Epithelial cell of proximal tubule (primary cell): ENCODE measurements at regions not wholly inside any gene's neighbourhood (a gene's known extent, or its start where the extent isn't known, plus 50 kb on each side); places are given as distances from the start of the nearest gene placed in this dataset.
A peak's percentile ranks its signal among the peaks of the same experiment; 100 is the strongest.

ENCODE experiments used
- DNase-seq: peaks from one replicate; pipeline ENCODE4 v3.0.0-alpha.2; 2011; ENCODE audit warnings: low read depth
- H3K4me3 ChIP-seq: 2 replicates; pipeline ENCODE4 v1.5.1; 2011; ENCODE audit warnings: low read depth, mild to moderate bottlenecking, low read length
- TF ChIP-seq, protein P1 (sequence below): conservative IDR thresholded peaks from 2 replicates; pipeline ENCODE4 v1.5.1; 2012; ENCODE audit warnings: low read depth, mild to moderate bottlenecking, low read length

DNA sequence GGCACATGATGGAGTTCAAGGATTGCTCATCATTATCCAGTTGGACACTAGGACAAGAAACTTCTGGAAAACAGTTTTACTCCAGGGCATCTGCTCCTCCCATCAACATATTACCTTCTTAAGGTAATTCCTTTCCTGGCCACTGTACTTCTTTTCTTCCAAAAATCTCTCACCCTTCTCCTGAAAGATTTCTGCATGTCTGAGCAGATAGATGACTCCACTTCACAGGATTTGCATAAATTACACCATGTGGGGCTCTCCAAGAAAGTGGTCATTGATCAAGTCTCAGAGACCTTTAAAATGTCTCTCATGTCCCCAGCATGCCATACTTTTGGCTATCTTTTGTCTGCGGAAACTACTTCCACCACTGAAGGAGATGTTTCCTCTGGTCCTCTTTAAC is 103.2 kb upstream of the TNFAIP3 start:
- DNase-seq: no peak
- no peak overlapping the region for H3K4me3 ChIP-seq
- TF ChIP-seq, protein P1, sequence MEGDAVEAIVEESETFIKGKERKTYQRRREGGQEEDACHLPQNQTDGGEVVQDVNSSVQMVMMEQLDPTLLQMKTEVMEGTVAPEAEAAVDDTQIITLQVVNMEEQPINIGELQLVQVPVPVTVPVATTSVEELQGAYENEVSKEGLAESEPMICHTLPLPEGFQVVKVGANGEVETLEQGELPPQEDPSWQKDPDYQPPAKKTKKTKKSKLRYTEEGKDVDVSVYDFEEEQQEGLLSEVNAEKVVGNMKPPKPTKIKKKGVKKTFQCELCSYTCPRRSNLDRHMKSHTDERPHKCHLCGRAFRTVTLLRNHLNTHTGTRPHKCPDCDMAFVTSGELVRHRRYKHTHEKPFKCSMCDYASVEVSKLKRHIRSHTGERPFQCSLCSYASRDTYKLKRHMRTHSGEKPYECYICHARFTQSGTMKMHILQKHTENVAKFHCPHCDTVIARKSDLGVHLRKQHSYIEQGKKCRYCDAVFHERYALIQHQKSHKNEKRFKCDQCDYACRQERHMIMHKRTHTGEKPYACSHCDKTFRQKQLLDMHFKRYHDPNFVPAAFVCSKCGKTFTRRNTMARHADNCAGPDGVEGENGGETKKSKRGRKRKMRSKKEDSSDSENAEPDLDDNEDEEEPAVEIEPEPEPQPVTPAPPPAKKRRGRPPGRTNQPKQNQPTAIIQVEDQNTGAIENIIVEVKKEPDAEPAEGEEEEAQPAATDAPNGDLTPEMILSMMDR: no peak

DNA sequence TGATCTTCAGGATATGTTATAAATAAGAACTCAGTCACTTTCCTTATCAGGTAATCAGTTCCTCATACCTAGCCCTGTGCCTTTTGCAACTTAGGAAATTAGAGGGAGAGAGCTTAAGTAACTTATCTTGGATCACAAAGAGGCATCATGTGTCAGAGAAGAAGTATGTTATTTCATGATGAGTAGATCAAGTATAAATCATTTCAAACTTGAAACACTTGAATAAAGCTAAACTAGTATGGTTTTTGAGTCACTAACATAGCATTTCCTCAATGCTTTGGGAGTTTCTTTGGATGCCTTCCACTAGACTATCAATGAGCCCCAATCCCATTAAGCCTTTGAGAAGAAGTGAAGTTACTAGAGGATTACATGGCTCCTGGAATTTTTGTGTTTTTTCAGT is 102.6 kb upstream of the TNFAIP3 start:
- H3K4me3 ChIP-seq: no peak overlapping the region
- TF ChIP-seq, protein P1: no peak
- DNase-seq: peak; percentile 38

DNA sequence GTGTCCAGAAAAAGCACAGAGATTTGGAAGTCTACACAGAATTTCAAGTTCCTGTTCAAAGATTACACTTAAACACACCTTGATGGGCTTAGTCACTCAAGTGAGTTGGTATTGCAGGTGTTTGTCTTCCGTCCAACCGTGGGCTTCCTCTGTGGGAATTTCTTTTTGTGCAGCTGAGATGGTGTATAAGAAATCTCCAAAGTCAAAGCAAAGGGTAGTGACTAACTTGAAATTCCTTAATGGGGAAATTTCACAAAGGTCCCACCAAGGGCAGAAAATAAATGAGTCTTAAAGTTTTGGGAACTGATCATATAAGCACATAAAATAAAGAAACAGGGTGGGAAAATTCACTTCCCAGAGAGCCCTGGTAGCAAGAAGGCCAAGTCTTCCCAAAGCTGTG is 102.0 kb upstream of the TNFAIP3 start:
- DNase-seq: no peak
- TF ChIP-seq, protein P1: no peak
- no peak overlapping the region for H3K4me3 ChIP-seq

DNA sequence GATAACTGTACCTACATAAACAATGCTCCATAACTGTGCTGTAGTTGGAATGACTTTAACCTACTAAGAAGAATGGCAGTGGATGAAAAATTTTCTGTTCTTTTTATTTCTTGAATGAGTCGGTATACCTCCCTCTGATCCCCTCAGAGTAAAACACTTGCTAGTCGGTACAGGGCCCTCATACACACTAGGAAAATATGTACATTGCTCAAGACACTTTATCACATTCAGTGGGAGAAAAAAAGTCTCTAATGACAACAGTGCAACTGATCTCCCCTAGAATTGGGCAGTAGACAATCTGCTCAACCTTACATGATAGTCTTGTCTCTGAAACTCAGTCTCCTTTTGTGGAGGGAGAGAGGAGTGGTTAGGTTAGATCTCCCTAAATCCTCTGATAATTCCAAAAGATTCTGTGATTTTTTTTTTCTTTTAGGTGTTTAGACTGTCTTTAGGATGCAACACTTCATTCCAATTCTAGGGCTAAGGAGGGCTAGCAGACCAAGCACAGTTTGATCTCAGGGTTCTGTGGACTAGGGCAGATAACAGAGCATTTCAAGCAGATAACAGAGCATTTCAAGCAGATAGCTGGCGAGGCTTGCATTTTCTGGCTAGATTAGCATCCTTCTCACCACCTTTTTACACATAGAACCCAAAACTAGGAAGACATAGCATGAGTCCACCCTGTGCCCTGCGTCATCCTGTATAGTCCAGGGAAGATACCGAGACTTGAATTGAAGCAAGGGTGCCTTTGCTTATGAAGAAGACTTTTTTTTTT is 100.3 kb upstream of the TNFAIP3 start:
- no peak overlapping the region for H3K4me3 ChIP-seq
- no peak for DNase-seq
- TF ChIP-seq, protein P1: no peak

DNA sequence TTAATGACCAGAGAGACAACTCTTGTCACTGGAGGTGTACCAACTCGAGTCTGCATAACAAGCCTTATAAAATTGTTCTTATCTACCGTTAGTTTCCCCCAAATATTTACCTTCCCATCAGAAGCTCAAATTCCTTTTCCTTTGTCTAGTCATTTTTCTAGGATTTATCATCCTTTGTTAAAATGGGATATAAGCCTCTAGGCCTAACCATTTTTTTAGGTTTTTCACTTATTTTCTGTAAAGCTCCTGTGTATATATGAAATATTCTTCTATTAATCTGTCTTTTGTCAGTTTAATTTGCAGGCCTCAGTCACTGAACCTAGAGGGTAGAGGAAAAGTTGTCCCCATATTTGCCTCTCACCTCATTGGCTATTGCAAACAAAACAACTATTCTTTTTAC is 99.6 kb upstream of the TNFAIP3 start:
- no peak for DNase-seq
- no peak overlapping the region for H3K4me3 ChIP-seq
- TF ChIP-seq, protein P1: no peak

DNA sequence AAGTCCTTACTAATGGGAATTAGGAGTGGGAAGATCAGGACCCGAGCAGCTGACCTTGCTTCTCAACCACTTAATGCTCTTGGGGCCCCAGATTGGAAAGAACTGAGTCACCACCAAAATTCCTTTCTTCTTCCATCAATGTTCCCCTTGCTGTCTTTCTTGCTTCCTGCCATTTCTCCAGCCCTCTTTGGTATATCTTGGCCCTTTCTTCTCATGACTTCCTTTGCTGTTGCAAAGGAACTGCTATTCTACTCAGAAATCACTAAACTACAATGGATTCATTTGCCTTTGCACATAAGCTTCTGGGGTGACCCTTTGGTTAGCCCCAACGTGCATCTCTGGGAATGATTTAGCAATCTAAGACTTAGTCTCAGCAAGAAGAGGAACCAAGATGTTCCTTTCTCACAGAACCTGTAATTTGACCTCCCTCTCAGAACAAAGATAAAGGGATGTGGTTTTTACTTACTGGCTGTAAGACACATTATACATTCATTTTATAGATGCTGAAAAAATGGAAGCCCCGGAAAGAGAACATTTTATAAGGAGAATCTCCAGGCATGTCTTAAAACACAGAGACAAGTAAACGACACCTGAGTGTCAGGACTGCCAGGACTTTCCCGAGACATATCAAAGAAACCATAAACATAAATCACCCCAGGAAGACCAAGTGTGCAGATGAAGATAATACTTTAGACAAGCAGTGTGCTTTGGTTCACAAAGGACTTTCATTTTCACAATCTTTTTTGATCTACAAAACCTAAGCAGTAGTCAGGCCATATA is 99.0 kb upstream of the TNFAIP3 start:
- DNase-seq: no peak
- TF ChIP-seq, protein P1: no peak
- H3K4me3 ChIP-seq: no peak overlapping the region
